ENCODE measurements at regions not wholly inside any gene's neighbourhood (a gene's known extent, or its start where the extent isn't known, plus 50 kb on each side); places are given as distances from the start of the nearest gene placed in this dataset.

GRCh38 chr2:6444514-6444913 lies 421.2 kb downstream of the CMPK2 start:
- no peak for DNase-seq (ENCODE audit: low read depth in 1 of 2, low spot score in 1 of 2)
- in situ Hi-C loops (cut with HindIII; ENCODE audit: low pct_unique_long_range_greater_than_20kb, low sequenced_read_pairs), result no loop called here
- no peak for TF ChIP-seq JUND (IDR thresholded peaks at IDR 0.05; ENCODE audit: low read depth)

GRCh38 chr2:6445156-6445555 lies 420.6 kb downstream of the CMPK2 start:
- in situ Hi-C loops (cut with HindIII; ENCODE audit: low pct_unique_long_range_greater_than_20kb, low sequenced_read_pairs), result no loop called here
- no peak for DNase-seq (ENCODE audit: low read depth in 1 of 2, low spot score in 1 of 2)
- TF ChIP-seq JUND (IDR thresholded peaks at IDR 0.05; ENCODE audit: low read depth), result no peak

GRCh38 chr2:6446938-6447608 lies 418.6 kb downstream of the CMPK2 start:
- in situ Hi-C loops (cut with HindIII; ENCODE audit: low pct_unique_long_range_greater_than_20kb, low sequenced_read_pairs), result no loop called here
- TF ChIP-seq JUND (IDR thresholded peaks at IDR 0.05; ENCODE audit: low read depth), result no peak
- DNase-seq (ENCODE audit: low read depth in 1 of 2, low spot score in 1 of 2), result no peak

- TF ChIP-seq JUND (IDR thresholded peaks at IDR 0.05; ENCODE audit: low read depth), result no peak
- in situ Hi-C loops (cut with HindIII; ENCODE audit: low pct_unique_long_range_greater_than_20kb, low sequenced_read_pairs), result no loop called here
- no peak for DNase-seq (ENCODE audit: low read depth in 1 of 2, low spot score in 1 of 2)
Observed at GRCh38 chr2:6448893-6449292, 416.8 kb downstream of the CMPK2 start.

- no peak for DNase-seq (ENCODE audit: low read depth in 1 of 2, low spot score in 1 of 2)
- TF ChIP-seq JUND (IDR thresholded peaks at IDR 0.05; ENCODE audit: low read depth), result no peak
- in situ Hi-C loops (cut with HindIII; ENCODE audit: low pct_unique_long_range_greater_than_20kb, low sequenced_read_pairs), result no loop called here
Observed at GRCh38 chr2:6449343-6449742, 416.4 kb downstream of the CMPK2 start.

GRCh38 chr2:6452702-6453481 lies 412.8 kb downstream of the CMPK2 start:
- TF ChIP-seq JUND (IDR thresholded peaks at IDR 0.05; ENCODE audit: low read depth), result no peak
- in situ Hi-C loops (cut with HindIII; ENCODE audit: low pct_unique_long_range_greater_than_20kb, low sequenced_read_pairs), result no loop called here
- no peak for DNase-seq (ENCODE audit: low read depth in 1 of 2, low spot score in 1 of 2)

- in situ Hi-C loops (cut with HindIII; ENCODE audit: low pct_unique_long_range_greater_than_20kb, low sequenced_read_pairs), result no loop called here
- no peak for TF ChIP-seq JUND (IDR thresholded peaks at IDR 0.05; ENCODE audit: low read depth)
- DNase-seq (ENCODE audit: low read depth in 1 of 2, low spot score in 1 of 2), result no peak
Observed at GRCh38 chr2:6454286-6454990, 411.3 kb downstream of the CMPK2 start.

GRCh38 chr2:6459138-6459537 lies 406.6 kb downstream of the CMPK2 start:
- no peak for TF ChIP-seq JUND (IDR thresholded peaks at IDR 0.05; ENCODE audit: low read depth)
- in situ Hi-C loops (cut with HindIII; ENCODE audit: low pct_unique_long_range_greater_than_20kb, low sequenced_read_pairs), result no loop called here
- DNase-seq (ENCODE audit: low read depth in 1 of 2, low spot score in 1 of 2), result no peak

GRCh38 chr2:6470518-6470917 lies 395.2 kb downstream of the CMPK2 start:
- DNase-seq (ENCODE audit: low read depth in 1 of 2, low spot score in 1 of 2), result no peak
- TF ChIP-seq JUND (IDR thresholded peaks at IDR 0.05; ENCODE audit: low read depth), result no peak
- in situ Hi-C loops (cut with HindIII; ENCODE audit: low pct_unique_long_range_greater_than_20kb, low sequenced_read_pairs), result no loop called here

GRCh38 chr2:6471419-6471818 lies 394.3 kb downstream of the CMPK2 start:
- in situ Hi-C loops (cut with HindIII; ENCODE audit: low pct_unique_long_range_greater_than_20kb, low sequenced_read_pairs), result no loop called here
- DNase-seq (ENCODE audit: low read depth in 1 of 2, low spot score in 1 of 2), result no peak
- no peak for TF ChIP-seq JUND (IDR thresholded peaks at IDR 0.05; ENCODE audit: low read depth)

GRCh38 chr2:6474161-6475140 lies 391.3 kb downstream of the CMPK2 start:
- no peak for DNase-seq (ENCODE audit: low read depth in 1 of 2, low spot score in 1 of 2)
- in situ Hi-C loops (cut with HindIII; ENCODE audit: low pct_unique_long_range_greater_than_20kb, low sequenced_read_pairs), result no loop called here
- TF ChIP-seq JUND (IDR thresholded peaks at IDR 0.05; ENCODE audit: low read depth), result no peak
